ENCODE measurements at regions not wholly inside any gene's neighbourhood (a gene's known extent, or its start where the extent isn't known, plus 50 kb on each side); places are given as distances from the start of the nearest gene placed in this dataset.

GRCh38 chr12:94071258-94071657, 77.1 kb upstream of the PLXNC1 start:
- TF ChIP-seq EZH2 (IDR thresholded peaks at IDR 0.05; ENCODE audit: insufficient read depth, poor library complexity, severe bottlenecking) = no peak
- TF ChIP-seq EZH2phosphoT487 (IDR thresholded peaks at IDR 0.05; ENCODE audit: insufficient read depth, low read depth) = no peak

Data from GM23248 (cell line).